RWPE1 (cell line): ENCODE measurements at regions not wholly inside any gene's neighbourhood (a gene's known extent, or its start where the extent isn't known, plus 50 kb on each side); places are given as distances from the start of the nearest gene placed in this dataset.
"Not testable (repeated sequence)": the region's sequence is repeated elsewhere in the genome, so short reads cannot be mapped to it uniquely, and the experiment has no call there.

Experiments used
- CTCF ChIA-PET: fragments of 350-600 bp; sonication (Branson Sonifier 250); formaldehyde crosslinking; extraction: SDS; loops from one replicate; lab custom pipeline; 2021; lab: Yijun Ruan, JAX
- POLR2A ChIA-PET: fragments of 400-600 bp; formaldehyde crosslinking; extraction: SDS; loops from one replicate; lab custom pipeline; 2020; ENCODE audit warnings: antibody characterized with exemption; ENCODE audit not compliant: low non-redundant PET; lab: Yijun Ruan, JAX
- DNase-seq: peaks from one replicate; pipeline ENCODE4 v3.0.0; 2012; ENCODE audit warnings: low spot score
- H3K27ac ChIP-seq: fragments of 450-650 bp; 2 replicates; pipeline ENCODE4 v1.5.1; 2017
- TF ChIP-seq, protein P1 (sequence below): fragments of 450-650 bp; conservative IDR thresholded peaks from 2 replicates; pipeline ENCODE4 v1.5.1; 2017; ENCODE audit warnings: low read depth, mild to moderate bottlenecking

DNA sequence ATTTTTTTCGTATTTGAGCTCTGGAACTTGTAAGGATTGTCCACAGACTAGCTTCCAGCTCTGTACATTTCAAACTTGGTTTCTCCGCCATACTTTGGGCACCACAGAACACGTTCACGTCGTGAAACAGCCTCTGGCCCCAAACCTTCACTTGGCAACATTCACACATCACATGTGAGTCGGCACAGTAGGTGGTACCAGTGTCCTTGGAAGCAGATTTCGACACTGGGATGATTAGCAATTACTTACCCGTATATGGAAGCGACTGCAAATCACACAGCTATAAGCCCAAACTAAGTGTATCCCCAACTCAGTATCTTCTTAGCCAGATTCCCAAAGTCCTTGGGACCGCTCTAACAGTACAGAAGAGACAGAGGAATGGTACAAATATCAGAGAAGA, 60.2 kb downstream of the MAFB start:
- POLR2A ChIA-PET, result no interaction called here
- TF ChIP-seq, protein P1, sequence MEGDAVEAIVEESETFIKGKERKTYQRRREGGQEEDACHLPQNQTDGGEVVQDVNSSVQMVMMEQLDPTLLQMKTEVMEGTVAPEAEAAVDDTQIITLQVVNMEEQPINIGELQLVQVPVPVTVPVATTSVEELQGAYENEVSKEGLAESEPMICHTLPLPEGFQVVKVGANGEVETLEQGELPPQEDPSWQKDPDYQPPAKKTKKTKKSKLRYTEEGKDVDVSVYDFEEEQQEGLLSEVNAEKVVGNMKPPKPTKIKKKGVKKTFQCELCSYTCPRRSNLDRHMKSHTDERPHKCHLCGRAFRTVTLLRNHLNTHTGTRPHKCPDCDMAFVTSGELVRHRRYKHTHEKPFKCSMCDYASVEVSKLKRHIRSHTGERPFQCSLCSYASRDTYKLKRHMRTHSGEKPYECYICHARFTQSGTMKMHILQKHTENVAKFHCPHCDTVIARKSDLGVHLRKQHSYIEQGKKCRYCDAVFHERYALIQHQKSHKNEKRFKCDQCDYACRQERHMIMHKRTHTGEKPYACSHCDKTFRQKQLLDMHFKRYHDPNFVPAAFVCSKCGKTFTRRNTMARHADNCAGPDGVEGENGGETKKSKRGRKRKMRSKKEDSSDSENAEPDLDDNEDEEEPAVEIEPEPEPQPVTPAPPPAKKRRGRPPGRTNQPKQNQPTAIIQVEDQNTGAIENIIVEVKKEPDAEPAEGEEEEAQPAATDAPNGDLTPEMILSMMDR, result no peak
- no peak for DNase-seq

DNA sequence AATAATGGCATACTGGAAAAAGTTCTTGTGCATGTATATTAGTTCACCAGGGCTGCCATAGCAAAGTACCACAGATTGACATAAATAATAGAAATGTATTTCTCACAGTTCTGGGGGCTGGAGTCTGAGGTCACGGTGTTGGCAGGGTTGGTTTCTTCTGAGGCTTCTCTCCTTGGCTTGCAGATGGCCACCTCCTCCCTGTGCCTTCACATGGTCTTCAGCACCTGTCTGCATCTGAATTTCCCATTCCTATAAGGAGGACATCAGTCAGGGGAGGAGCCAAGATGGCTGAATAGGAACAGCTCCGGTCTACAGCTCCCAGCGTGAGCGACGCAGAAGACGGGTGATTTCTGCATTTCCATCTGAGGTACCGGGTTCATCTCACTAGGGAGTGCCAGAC, 70.0 kb downstream of the MAFB start:
- POLR2A ChIA-PET, DNase-seq, CTCF ChIA-PET: not testable (repeated sequence)
- H3K27ac ChIP-seq, result 0 out of 2 replicates have a peak overlapping the region, but pooled peaks have one; percentile 10

More for the DNA sequence above, 60.2 kb downstream of the MAFB start:
- CTCF ChIA-PET, result interaction anchor here (0.6 kb wide), 3 partner anchors 10 to 270 kb away, joined by 3 to 4 read pairs (median 3); no protein-coding TSS in a partner anchor
- H3K27ac ChIP-seq, result no peak overlapping the region

DNA sequence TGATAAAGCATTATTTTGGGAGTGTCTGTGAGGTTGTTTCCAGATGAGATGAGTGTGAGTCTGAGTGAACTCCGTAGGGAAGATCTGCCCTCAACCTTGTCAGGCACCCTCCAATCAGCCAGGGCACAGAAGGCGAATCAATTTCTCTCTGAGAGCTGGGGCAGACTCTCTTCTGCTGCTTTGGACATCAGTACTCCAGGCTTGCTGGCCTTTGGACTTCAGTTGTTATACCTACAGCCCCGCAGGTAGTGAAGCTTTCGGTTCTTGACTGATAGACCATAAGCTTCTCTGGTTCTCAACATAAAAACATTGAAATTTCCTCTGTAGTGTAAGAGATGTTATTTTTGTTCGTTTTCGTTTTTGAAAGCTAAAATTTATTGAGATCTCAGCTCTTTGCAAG, 71.4 kb downstream of the MAFB start:
- POLR2A ChIA-PET, result no interaction called here
- DNase-seq, result no peak
- CTCF ChIA-PET, result no interaction called here
- no peak overlapping the region for H3K27ac ChIP-seq
- TF ChIP-seq, protein P1, result no peak

DNA sequence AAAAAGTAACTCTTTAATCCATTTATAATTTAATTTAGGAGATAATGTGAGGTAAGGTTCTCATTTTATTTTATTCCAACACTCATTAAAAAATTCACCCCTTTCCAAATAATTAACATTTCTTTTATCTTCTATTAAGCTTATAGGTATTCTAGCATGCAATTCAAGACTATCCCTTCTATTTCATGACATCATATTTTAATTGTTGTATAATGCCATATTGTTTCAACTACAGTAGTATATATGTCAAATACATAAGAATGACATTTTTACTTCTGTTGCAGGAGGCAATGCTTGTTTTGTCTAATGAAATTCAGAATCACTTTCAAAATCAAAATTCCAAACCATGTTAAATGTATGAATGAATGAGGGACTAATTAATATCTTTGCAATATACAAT, 76.2 kb downstream of the MAFB start:
- TF ChIP-seq, protein P1, result no peak
- ChIA-PET POLR2A (no interaction called here), CTCF (no interaction called here)
- no peak for DNase-seq
- H3K27ac ChIP-seq, result no peak overlapping the region

DNA sequence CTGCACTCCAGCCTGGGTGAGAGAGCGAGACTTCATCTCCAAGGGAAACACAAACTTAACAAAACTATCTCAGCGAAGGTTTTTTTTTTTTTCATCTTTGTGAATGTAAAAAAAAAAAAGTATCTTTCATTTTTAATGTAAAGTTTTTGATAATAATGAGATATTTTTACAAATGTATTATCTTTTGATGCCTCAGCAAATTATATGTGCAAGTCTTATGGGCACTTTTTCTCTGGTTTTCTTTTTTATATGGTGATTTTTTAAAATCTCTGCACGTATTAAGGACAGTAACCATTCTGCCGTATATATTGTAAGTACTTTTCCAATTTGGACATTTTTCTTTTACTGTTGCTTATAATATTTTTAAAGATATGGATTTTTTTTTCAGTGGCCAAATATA, 76.8 kb downstream of the MAFB start:
- TF ChIP-seq, protein P1, result no peak
- ChIA-PET POLR2A (no interaction called here), CTCF (interaction anchor here (0.7 to 0.8 kb wide), 2 partner anchors 267 to 675 kb away, joined by 3 to 4 read pairs; no protein-coding TSS in a partner anchor)
- H3K27ac ChIP-seq, result no peak overlapping the region
- DNase-seq, result no peak

DNA sequence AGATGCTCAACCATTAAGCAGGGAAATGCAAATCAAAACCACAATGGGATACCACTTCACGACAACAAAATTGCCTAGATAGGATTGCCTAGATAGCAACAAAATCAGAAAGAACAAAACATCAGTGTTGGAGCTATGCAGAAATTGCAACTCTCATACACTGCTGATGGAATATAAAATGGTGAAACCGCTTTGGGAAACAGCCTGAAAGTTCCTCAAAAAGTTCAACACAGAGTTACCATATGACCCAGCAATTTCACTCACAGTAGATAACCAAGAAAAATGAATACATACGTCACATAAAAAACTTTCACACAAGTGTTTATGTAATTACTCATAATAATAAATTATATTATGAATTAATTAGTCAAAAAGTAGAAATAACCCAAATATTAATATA, 78.3 kb downstream of the MAFB start:
- no peak for DNase-seq
- POLR2A ChIA-PET, result no interaction called here
- CTCF ChIA-PET, result interaction anchor here (0.6 kb wide), 1 partner anchor 735 kb away, joined by 4 read pairs; no protein-coding TSS in a partner anchor
- no peak overlapping the region for H3K27ac ChIP-seq
- TF ChIP-seq, protein P1, result no peak

DNA sequence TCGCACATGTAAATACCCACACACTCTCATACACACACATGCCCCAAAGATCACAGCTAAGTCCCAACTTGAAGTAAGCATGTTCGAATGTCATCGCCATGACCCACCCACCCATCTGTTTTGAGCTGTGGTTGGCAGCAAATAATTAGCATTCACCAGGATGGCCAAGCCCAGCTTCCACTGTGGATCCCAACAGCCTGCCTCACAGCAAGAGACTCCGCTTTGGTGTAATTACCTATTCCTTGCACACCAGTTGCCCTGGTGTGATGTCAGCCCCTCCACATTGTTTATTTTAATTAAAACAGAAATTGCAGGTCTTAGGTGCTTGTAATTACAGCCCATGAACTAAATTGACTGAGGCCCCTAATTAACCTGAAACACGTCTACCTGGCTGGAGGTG, 81.1 kb downstream of the MAFB start:
- TF ChIP-seq, protein P1, result no peak
- POLR2A ChIA-PET, result interaction anchor here (0.8 kb wide), 1 partner anchor 157 kb away, joined by 5 read pairs; no protein-coding TSS in a partner anchor
- DNase-seq, result no peak
- CTCF ChIA-PET, result no interaction called here
- H3K27ac ChIP-seq, result no peak overlapping the region
